PC-3 (cell line): ENCODE measurements at regions not wholly inside any gene's neighbourhood (a gene's known extent, or its start where the extent isn't known, plus 50 kb on each side); places are given as distances from the start of the nearest gene placed in this dataset.
A peak's percentile ranks its signal among the peaks of the same experiment; 100 is the strongest.
"Not testable (repeated sequence)": the region's sequence is repeated elsewhere in the genome, so short reads cannot be mapped to it uniquely, and the experiment has no call there.

Source experiments
- ATAC-seq: fragments of 200-7000 bp; cut with Tn5 transposase; 2 replicates; pipeline ENCODE4 v1.9.1; 2020; ENCODE audit warnings: mild to moderate bottlenecking, moderate library complexity
- BruUV-seq: library from RNA; stranded (reverse); fragments of 400-500 nt; replicated peaks from 2 replicates; lab custom pipeline; 2021; lab: Mats Ljungman, UMichigan
- CTCF ChIA-PET: fragments of 300-600 bp; sonication (Branson Sonifier 250); formaldehyde crosslinking; loops from one replicate; lab custom pipeline; 2022; ENCODE audit warnings: antibody characterized with exemption; lab: Charles Lee
- POLR2A ChIA-PET: fragments of 300-600 bp; sonication (Branson Sonifier 250); formaldehyde crosslinking; loops from one replicate; lab custom pipeline; 2022; ENCODE audit warnings: antibody characterized with exemption; ENCODE audit not compliant: unreplicated experiment; lab: Charles Lee
- DNase-seq: peaks from one replicate; pipeline ENCODE4 v3.0.0-alpha.2; 2015
- H2AFZ ChIP-seq: fragments of 300-600 bp; sonication (generic); 2 replicates; pipeline ENCODE4 v1.6.0; 2016; ENCODE audit warnings: antibody characterized with exemption, low read length
- H3F3A ChIP-seq: fragments of 300-600 bp; sonication (generic); one replicate; pipeline ENCODE4 v1.6.0; 2017; ENCODE audit warnings: antibody characterized with exemption, low read length, control low read depth, mild to moderate bottlenecking; ENCODE audit not compliant: unreplicated experiment
- H3K27ac ChIP-seq: fragments of 300-600 bp; sonication (generic); 2 replicates; pipeline ENCODE4 v1.5.1; 2016; ENCODE audit warnings: mild to moderate bottlenecking, low read length
- H3K27me3 ChIP-seq: fragments of 300-600 bp; sonication (generic); 2 replicates; pipeline ENCODE4 v1.6.1; 2016; ENCODE audit warnings: low read length, mixed read lengths
- H3K36me3 ChIP-seq: fragments of 300-600 bp; sonication (generic); 2 replicates; pipeline ENCODE4 v1.6.1; 2016; ENCODE audit warnings: low read depth, mixed run types, low read length, mixed read lengths
- H3K4me1 ChIP-seq: fragments of 300-600 bp; sonication (generic); 2 replicates; pipeline ENCODE4 v1.5.1; 2016; ENCODE audit warnings: low read length; ENCODE audit not compliant: insufficient read depth
- H3K4me2 ChIP-seq: fragments of 300-600 bp; sonication (generic); 2 replicates; pipeline ENCODE4 v1.6.0; 2016; ENCODE audit warnings: low read length
- H3K4me3 ChIP-seq: fragments of 300-600 bp; sonication (generic); 2 replicates; pipeline ENCODE4 v1.5.1; 2016; ENCODE audit warnings: mild to moderate bottlenecking, low read length, mixed read lengths
- H3K79me2 ChIP-seq: fragments of 300-600 bp; sonication (generic); 2 replicates; pipeline ENCODE4 v1.6.1; 2017; ENCODE audit warnings: low read length, mixed read lengths
- H3K9ac ChIP-seq: fragments of 300-600 bp; sonication (generic); 2 replicates; pipeline ENCODE4 v1.6.0; 2016; ENCODE audit warnings: mild to moderate bottlenecking, low read length
- H3K9me2 ChIP-seq: fragments of 300-600 bp; sonication (generic); replicated peaks from 2 replicates; pipeline ENCODE4 v1.6.1; 2016; ENCODE audit warnings: mixed run types, low read length, mixed read lengths
- H3K9me3 ChIP-seq: fragments of 300-600 bp; sonication (generic); 2 replicates; pipeline ENCODE4 v1.6.1; 2016; ENCODE audit warnings: low read length, mixed read lengths
- H4K20me1 ChIP-seq: fragments of 300-600 bp; sonication (generic); 2 replicates; pipeline ENCODE4 v1.6.1; 2016; ENCODE audit warnings: low read length, mixed read lengths
- EZH2 ChIP-seq: fragments of 300-600 bp; sonication (generic); IDR thresholded peaks from one replicate; pipeline ENCODE4 v1.6.1; 2017; ENCODE audit warnings: antibody characterized with exemption, mild to moderate bottlenecking, low read length; ENCODE audit not compliant: unreplicated experiment
- EZH2phosphoT487 ChIP-seq: fragments of 300-600 bp; sonication (generic); IDR thresholded peaks from 2 replicates; pipeline ENCODE4 v1.6.1; 2018; ENCODE audit warnings: mild to moderate bottlenecking, antibody characterized with exemption, low read length, borderline replicate concordance
- intact Hi-C: fragments of 100-400 bp; cut with micrococcal nuclease; formaldehyde crosslinking; loops from 2 replicates; pipeline ENCODE4 v1.9.0; 2023
- TF ChIP-seq, protein P1 (sequence below): fragments of 300-600 bp; sonication (generic); conservative IDR thresholded peaks from 2 replicates; pipeline ENCODE4 v1.5.1; 2017; ENCODE audit warnings: antibody characterized with exemption, low read depth, mild to moderate bottlenecking, low read length

DNA sequence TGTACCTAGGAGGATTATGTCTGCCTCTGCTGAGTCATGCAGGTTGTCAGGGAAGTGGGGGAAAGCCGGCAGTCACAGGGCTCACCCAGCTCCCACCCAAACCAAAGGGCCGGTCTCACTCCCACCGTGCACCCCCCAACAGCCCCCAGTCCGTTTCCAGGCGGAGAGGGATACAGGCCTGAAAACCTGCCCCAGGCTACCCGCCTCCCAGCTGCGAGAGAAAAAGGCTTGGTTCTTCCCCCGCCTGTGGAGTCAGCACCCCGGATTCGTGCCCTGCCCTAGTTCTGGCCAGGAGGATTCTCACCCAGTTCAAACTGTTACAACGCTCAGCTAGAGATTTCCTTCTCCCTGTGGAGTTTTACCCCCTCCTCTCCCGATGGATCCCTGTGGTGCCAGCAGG lies 323.6 kb upstream of the ZFP42 start:
- H3K4me2 ChIP-seq, BruUV-seq, H3K9ac ChIP-seq, intact Hi-C loops, H2AFZ ChIP-seq, H3K4me1 ChIP-seq, H3K27ac ChIP-seq, H3K79me2 ChIP-seq, H4K20me1 ChIP-seq, H3K9me3 ChIP-seq, H3K27me3 ChIP-seq, H3F3A ChIP-seq, POLR2A ChIA-PET, CTCF ChIA-PET, ATAC-seq, H3K9me2 ChIP-seq, H3K36me3 ChIP-seq, DNase-seq, H3K4me3 ChIP-seq: not testable (repeated sequence)

DNA sequence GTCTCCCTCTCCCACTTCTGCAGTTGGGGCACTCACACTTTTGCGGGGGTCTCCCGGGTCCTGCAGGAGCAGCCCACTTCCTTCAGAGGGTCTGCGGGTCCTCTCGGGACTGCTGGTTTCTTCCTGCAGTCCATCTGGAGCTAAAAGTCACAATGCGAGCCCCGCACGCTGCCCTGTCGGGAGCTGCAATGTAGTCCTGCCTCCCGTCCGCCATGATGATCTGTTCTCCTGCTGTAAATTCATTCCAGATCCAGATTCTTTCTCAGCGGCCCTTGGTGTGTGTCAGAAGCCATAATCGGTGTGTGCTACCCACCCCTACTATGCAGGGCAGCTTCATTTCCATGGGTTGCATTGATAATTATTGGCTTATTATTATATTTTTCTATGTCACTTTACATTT lies 323.0 kb upstream of the ZFP42 start:
- H3K27ac ChIP-seq, H2AFZ ChIP-seq, BruUV-seq: not testable (repeated sequence)

DNA sequence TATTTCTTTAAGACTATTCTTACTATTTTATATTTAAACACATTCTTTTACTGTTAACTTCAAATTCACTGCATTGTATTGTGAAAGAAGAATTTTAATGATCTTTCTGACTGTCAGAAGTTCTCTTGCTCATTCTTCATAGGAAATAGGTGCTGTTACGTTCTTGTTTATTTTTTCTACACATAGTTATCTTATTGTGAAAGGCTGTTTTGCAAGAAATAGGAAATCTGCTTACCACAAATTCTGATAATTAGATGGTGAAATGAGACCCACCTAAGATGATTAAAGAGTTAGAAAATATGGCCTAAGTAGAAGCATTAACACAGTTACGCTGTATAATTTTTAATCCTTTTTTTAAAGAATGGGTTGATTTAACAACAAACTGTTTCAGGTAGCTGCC lies 316.1 kb upstream of the ZFP42 start:
- Histone ChIP-seq H3K27ac (no peak overlapping the region), H3K4me1 (no peaks in the 10 kb centered on the region), H3K9me2 (no peaks in the 10 kb centered on the region), H3K79me2 (no peaks in the 10 kb centered on the region), H2AFZ (no peak overlapping the region), H4K20me1 (no peaks in the 10 kb centered on the region), H3K36me3 (no peaks in the 10 kb centered on the region), H3F3A (no peaks in the 10 kb centered on the region), H3K9me3 (no peaks in the 10 kb centered on the region), H3K27me3 (no peaks in the 10 kb centered on the region), H3K4me2 (no peak overlapping the region), H3K9ac (no peak overlapping the region), H3K4me3 (no peak overlapping the region)
- intact Hi-C loops = no loop called here
- BruUV-seq = no TSS peak
- no peak for TF ChIP-seq EZH2phosphoT487
- TF ChIP-seq, protein P1, sequence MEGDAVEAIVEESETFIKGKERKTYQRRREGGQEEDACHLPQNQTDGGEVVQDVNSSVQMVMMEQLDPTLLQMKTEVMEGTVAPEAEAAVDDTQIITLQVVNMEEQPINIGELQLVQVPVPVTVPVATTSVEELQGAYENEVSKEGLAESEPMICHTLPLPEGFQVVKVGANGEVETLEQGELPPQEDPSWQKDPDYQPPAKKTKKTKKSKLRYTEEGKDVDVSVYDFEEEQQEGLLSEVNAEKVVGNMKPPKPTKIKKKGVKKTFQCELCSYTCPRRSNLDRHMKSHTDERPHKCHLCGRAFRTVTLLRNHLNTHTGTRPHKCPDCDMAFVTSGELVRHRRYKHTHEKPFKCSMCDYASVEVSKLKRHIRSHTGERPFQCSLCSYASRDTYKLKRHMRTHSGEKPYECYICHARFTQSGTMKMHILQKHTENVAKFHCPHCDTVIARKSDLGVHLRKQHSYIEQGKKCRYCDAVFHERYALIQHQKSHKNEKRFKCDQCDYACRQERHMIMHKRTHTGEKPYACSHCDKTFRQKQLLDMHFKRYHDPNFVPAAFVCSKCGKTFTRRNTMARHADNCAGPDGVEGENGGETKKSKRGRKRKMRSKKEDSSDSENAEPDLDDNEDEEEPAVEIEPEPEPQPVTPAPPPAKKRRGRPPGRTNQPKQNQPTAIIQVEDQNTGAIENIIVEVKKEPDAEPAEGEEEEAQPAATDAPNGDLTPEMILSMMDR = no peak
- no peak for TF ChIP-seq EZH2
- CTCF ChIA-PET = no interaction called here
- POLR2A ChIA-PET = no interaction called here
- ATAC-seq (no peak), DNase-seq (no peak)

More for the DNA sequence above, 323.0 kb upstream of the ZFP42 start:
- ATAC-seq, H3K27me3 ChIP-seq, H3K9me2 ChIP-seq, POLR2A ChIA-PET, intact Hi-C loops, H3F3A ChIP-seq, H3K4me3 ChIP-seq, H3K4me1 ChIP-seq, DNase-seq, H3K9me3 ChIP-seq, H3K79me2 ChIP-seq, H3K4me2 ChIP-seq, H4K20me1 ChIP-seq, H3K36me3 ChIP-seq, H3K9ac ChIP-seq, CTCF ChIA-PET: not testable (repeated sequence)

DNA sequence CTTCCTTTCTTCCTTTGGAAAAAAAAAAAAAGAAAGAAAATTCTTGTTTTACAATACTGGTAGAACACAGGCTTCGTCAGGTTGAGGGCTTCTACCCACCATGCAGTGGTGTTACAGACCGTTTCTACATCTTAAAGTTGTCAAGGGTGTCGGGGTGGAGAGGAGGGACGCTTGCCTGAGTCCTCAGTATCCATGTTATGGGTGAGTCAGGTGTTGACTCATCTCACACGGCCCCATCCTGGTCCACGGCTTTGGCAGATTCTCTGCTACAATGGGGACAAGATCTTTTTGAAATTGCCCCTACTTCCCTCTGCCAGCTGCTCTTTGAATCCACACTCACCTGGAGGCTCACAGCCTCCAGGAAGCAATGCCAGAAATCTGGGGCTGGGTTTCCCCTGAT lies 310.3 kb upstream of the ZFP42 start:
- Histone ChIP-seq H3K36me3 (no peaks in the 10 kb centered on the region), H3K27ac (no peak overlapping the region), H3K4me2 (no peak overlapping the region), H3K9ac (no peak overlapping the region), H2AFZ (no peak overlapping the region), H3K4me3 (no peak overlapping the region), H3K27me3 (no peaks in the 10 kb centered on the region; the same call in 1 of the 2 replicates), H4K20me1 (no peaks in the 10 kb centered on the region), H3K9me2 (no peaks in the 10 kb centered on the region), H3K79me2 (no peaks in the 10 kb centered on the region), H3K4me1 (no peaks in the 10 kb centered on the region), H3K9me3 (no peaks in the 10 kb centered on the region), H3F3A (no peaks in the 10 kb centered on the region)
- ChIA-PET CTCF (no interaction called here), POLR2A (no interaction called here)
- DNase-seq (peak; percentile 6), ATAC-seq (no peak)
- BruUV-seq = no TSS peak
- intact Hi-C loops = no loop called here
- no peak for TF ChIP-seq EZH2phosphoT487
- TF ChIP-seq, protein P1 = no peak
- no peak for TF ChIP-seq EZH2
